Ishikawa (cell line): ENCODE measurements at regions not wholly inside any gene's neighbourhood (a gene's known extent, or its start where the extent isn't known, plus 50 kb on each side); places are given as distances from the start of the nearest gene placed in this dataset.

Source experiments
- CEBPB ChIP-seq: IDR thresholded peaks from 2 replicates; pipeline ENCODE4 v1.6.1; 2012
- CREB1 ChIP-seq: IDR thresholded peaks from 2 replicates; pipeline ENCODE4 v1.6.1; 2012; ENCODE audit warnings: low read depth
- EGR1 ChIP-seq: IDR thresholded peaks from 2 replicates; pipeline ENCODE4 v1.6.1; 2012
- EP300 ChIP-seq: IDR thresholded peaks from 2 replicates; pipeline ENCODE4 v1.6.1; 2012; ENCODE audit warnings: borderline replicate concordance
- FOXM1 ChIP-seq: IDR thresholded peaks from 2 replicates; pipeline ENCODE4 v1.6.1; 2012; ENCODE audit warnings: low read depth, borderline replicate concordance
- NFIC ChIP-seq: IDR thresholded peaks from 2 replicates; pipeline ENCODE4 v1.6.1; 2012
- RAD21 ChIP-seq: IDR thresholded peaks from 2 replicates; pipeline ENCODE4 v1.6.1; 2012; ENCODE audit warnings: low read depth
- TAF1 ChIP-seq: IDR thresholded peaks from 2 replicates; pipeline ENCODE4 v1.6.1; 2012; ENCODE audit warnings: low read depth, mild to moderate bottlenecking
- TCF12 ChIP-seq: IDR thresholded peaks from 2 replicates; pipeline ENCODE4 v1.6.1; 2012; ENCODE audit warnings: low read depth
- TEAD4 ChIP-seq: IDR thresholded peaks from 2 replicates; pipeline ENCODE4 v1.6.1; 2012
- YY1 ChIP-seq: IDR thresholded peaks from 2 replicates; pipeline ENCODE4 v1.6.1; 2012; ENCODE audit warnings: low read depth
- ZBTB7A ChIP-seq: IDR thresholded peaks from 2 replicates; pipeline ENCODE4 v1.6.1; 2012; ENCODE audit warnings: low read depth
- TF ChIP-seq, protein P1 (sequence below): IDR thresholded peaks from 2 replicates; pipeline ENCODE4 v1.6.1; 2012
- TF ChIP-seq, protein P2 (sequence below): IDR thresholded peaks from 2 replicates; pipeline ENCODE4 v1.6.1; 2012; ENCODE audit warnings: low read depth, mild to moderate bottlenecking
- TF ChIP-seq, protein P3 (sequence below): IDR thresholded peaks from 2 replicates; pipeline ENCODE4 v1.6.1; 2012

DNA sequence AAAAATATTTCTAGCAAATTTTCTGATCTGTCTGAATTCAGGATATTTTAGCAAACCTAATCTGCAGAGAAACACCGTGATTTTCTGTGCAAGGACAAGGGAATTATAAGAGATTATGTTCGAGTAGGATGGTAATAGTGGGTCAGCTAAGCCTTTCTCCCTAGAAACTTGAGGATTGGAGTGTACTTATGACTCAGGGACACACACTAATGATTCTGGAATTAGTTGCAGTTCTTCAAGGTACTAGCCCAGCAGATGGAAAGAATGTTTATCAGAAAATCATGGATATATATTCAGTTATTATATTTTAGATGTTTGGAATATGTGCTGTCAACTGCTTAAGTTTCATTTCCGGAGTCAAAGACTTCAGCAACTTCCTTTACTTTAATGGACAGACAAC is 177.1 kb upstream of the MAP3K7 start:
- no peak for TF ChIP-seq YY1
- TF ChIP-seq TEAD4 = no peak
- TF ChIP-seq CREB1 = no peak
- TF ChIP-seq, protein P1, sequence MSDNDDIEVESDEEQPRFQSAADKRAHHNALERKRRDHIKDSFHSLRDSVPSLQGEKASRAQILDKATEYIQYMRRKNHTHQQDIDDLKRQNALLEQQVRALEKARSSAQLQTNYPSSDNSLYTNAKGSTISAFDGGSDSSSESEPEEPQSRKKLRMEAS = no peak

DNA sequence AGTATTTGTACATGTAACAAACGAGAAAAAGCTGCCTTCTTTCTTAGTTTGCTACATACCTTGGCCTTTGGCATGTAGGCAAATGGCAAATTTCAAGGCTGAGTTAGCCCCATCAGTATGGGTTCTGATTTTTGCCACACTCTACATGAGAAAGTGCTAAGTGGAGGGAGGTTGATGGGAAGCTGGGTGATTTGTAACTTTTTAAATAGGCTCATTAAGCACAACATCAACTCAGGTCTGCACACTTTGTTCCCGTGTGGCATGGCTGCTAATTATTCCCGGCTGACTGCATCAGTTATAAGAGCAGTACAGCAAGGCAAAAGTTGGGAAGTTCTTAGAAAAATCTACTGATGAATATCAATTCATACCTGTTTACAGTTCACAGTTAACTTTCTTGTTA is 172.8 kb upstream of the MAP3K7 start:
- TF ChIP-seq CREB1 (no peak), ZBTB7A (no peak), TCF12 (no peak), EP300 (no peak), EGR1 (no peak), TEAD4 (no peak), RAD21 (no peak), NFIC (no peak), CEBPB (no peak), YY1 (no peak), TAF1 (no peak), FOXM1 (no peak)
- TF ChIP-seq, protein P2, sequence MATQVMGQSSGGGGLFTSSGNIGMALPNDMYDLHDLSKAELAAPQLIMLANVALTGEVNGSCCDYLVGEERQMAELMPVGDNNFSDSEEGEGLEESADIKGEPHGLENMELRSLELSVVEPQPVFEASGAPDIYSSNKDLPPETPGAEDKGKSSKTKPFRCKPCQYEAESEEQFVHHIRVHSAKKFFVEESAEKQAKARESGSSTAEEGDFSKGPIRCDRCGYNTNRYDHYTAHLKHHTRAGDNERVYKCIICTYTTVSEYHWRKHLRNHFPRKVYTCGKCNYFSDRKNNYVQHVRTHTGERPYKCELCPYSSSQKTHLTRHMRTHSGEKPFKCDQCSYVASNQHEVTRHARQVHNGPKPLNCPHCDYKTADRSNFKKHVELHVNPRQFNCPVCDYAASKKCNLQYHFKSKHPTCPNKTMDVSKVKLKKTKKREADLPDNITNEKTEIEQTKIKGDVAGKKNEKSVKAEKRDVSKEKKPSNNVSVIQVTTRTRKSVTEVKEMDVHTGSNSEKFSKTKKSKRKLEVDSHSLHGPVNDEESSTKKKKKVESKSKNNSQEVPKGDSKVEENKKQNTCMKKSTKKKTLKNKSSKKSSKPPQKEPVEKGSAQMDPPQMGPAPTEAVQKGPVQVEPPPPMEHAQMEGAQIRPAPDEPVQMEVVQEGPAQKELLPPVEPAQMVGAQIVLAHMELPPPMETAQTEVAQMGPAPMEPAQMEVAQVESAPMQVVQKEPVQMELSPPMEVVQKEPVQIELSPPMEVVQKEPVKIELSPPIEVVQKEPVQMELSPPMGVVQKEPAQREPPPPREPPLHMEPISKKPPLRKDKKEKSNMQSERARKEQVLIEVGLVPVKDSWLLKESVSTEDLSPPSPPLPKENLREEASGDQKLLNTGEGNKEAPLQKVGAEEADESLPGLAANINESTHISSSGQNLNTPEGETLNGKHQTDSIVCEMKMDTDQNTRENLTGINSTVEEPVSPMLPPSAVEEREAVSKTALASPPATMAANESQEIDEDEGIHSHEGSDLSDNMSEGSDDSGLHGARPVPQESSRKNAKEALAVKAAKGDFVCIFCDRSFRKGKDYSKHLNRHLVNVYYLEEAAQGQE = no peak
- TF ChIP-seq, protein P1 = no peak
- TF ChIP-seq, protein P3, sequence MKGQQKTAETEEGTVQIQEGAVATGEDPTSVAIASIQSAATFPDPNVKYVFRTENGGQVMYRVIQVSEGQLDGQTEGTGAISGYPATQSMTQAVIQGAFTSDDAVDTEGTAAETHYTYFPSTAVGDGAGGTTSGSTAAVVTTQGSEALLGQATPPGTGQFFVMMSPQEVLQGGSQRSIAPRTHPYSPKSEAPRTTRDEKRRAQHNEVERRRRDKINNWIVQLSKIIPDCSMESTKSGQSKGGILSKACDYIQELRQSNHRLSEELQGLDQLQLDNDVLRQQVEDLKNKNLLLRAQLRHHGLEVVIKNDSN = no peak

DNA sequence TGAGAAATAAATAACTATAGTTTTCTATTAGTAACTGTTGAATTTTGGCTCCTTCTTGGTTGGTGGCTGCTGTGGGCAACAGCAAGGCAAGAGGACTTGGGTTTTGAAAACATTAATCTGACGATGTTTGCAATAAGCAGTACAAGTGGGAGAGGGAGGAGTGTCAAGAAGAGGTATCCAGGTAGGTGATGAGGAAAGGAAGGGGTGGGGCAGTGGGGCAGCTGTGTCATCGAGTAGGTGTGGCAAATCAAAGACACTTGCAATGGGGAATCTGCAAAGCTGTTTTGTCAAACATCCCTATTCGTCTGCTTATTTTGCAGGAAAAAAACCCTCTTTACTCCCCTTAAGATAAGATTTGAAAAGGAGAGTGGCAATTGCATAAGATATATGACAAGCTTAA is 171.9 kb upstream of the MAP3K7 start:
- TF ChIP-seq EGR1 = no peak
- no peak for TF ChIP-seq TEAD4
- no peak for TF ChIP-seq TAF1
- TF ChIP-seq, protein P2 = no peak
- TF ChIP-seq FOXM1 = no peak
- no peak for TF ChIP-seq YY1

DNA sequence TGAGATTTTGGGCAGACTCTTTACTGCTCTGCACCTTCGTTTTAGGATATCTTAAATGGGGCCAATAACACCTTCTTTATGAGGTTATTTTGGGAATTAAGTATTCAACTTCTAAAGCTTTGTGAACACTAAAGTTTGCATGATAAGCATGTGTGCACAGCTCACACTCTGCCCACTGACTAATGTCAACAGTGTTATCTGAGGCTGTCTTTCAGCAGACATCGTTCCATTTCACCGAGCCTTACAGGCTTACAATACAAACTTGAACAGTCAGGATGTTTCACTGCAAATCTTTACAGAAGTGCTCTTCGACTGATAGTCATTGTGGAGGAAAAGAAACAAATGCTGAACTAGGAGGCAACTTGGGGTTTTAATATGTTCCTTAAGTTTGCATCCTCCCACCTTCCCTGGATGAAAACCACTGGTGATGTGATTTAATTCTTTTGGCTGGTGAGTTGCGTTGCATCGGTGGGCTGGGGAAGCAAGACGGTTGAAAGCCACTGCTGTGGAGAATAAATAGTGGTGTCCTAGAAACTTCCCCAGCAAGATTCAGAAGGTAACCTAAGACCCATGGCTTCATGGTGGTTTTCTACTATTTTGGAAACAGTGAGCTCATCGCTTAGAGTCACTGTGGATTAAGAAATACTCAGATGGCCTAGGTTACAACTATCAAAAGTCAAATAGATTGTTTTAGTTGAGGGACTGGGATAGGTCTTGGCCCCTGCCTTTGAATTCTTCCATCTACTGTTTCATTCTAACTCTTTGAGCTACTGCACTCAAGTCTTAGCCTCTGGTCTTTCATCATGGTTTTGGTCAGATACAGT is 167.2 kb upstream of the MAP3K7 start:
- no peak for TF ChIP-seq CEBPB
- TF ChIP-seq, protein P2 = no peak
- no peak for TF ChIP-seq EP300
- no peak for TF ChIP-seq FOXM1
- TF ChIP-seq, protein P3 = no peak
- no peak for TF ChIP-seq TCF12

DNA sequence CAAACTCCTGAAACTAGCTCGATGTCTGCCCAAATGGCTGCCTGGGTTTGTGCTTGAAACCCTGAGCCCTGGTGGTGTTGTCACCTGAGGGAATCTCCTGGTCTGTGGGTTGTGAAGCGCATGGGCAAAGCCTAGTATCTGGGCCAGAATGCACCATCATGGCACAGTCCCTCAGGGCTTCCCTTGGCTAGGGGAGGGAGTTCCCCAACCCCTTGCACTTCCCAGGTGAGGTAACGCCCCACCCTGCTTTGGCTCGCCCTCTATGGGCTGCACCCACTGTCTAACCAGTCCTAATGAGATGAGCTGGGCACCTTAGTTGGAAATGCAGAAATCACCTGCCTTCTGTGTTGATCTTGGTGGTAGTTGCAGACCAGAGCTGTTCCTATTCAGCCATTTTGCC is 152.9 kb upstream of the MAP3K7 start:
- no peak for TF ChIP-seq YY1
- no peak for TF ChIP-seq NFIC
- TF ChIP-seq, protein P3 = no peak
- TF ChIP-seq FOXM1 = no peak
- TF ChIP-seq, protein P1 = no peak
- TF ChIP-seq TCF12 = no peak
- TF ChIP-seq EP300 = no peak
